Coronary artery (tissue), 2 donors: ENCODE measurements at regions not wholly inside any gene's neighbourhood (a gene's known extent, or its start where the extent isn't known, plus 50 kb on each side); places are given as distances from the start of the nearest gene placed in this dataset.

Source experiments
- DNase-seq: peaks from one replicate; pipeline ENCODE4 v3.0.0-alpha.2; 2017; ENCODE audit warnings: low spot score
- H3K27ac ChIP-seq, 2 donors: fragments of 200-600 bp; sonication (generic); one replicate each; pipeline ENCODE4 v1.5.1; 2016 to 2019
- H3K4me3 ChIP-seq: fragments of 200-600 bp; sonication (generic); 2 replicates; pipeline ENCODE4 v1.5.1; 2016; ENCODE audit warnings: mild to moderate bottlenecking, moderate library complexity
- TF ChIP-seq, protein P1 (sequence below): fragments of 200-600 bp; sonication (generic); IDR thresholded peaks from one replicate; pipeline ENCODE4 v1.5.1; 2019; ENCODE audit warnings: antibody characterized with exemption

DNA sequence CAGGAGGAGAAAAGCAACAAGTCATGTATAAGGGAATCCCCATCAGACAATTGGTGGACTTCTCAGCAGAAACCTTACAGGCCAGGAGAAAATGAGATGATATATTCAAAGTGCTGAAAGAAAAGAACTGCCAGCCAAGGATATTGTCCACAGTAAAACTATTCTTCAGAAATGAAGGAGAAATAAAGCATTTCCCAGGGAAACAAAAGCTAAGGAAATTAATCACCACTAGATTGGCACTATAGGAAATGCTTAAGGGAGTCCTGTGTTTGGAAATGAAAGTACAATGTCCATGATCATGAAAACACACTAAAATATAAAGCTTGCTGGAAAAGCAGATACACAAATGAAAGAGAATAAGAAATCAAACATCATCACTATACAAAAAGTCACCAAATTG is 282.0 kb downstream of the BLID start:
- Histone ChIP-seq H3K4me3 (no peak overlapping the region), H3K27ac (no peak overlapping the region)
- TF ChIP-seq, protein P1, sequence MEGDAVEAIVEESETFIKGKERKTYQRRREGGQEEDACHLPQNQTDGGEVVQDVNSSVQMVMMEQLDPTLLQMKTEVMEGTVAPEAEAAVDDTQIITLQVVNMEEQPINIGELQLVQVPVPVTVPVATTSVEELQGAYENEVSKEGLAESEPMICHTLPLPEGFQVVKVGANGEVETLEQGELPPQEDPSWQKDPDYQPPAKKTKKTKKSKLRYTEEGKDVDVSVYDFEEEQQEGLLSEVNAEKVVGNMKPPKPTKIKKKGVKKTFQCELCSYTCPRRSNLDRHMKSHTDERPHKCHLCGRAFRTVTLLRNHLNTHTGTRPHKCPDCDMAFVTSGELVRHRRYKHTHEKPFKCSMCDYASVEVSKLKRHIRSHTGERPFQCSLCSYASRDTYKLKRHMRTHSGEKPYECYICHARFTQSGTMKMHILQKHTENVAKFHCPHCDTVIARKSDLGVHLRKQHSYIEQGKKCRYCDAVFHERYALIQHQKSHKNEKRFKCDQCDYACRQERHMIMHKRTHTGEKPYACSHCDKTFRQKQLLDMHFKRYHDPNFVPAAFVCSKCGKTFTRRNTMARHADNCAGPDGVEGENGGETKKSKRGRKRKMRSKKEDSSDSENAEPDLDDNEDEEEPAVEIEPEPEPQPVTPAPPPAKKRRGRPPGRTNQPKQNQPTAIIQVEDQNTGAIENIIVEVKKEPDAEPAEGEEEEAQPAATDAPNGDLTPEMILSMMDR: no peak
- no peak for DNase-seq

DNA sequence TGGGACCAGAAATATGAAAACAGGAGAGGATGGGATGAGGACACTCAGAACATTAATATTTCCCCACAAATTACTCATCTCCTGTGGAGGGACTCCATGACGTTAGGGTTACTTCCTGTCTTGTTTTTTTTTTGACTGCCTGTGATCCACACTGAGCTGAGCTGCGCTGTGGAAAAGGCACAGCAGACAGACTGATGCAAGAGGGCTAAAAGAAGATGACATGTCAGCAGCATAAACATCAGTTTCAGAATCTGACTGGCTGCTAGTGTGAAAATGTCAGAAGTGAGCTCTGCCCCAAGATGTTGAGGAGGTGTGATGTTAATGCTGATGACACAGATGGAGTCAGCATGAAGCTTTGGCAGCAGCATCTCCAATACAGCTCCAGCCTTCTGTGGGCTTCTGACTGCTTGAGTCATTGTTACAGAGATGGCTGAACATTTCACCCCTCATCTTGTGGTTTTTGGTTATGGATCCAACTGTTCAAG is 286.8 kb downstream of the BLID start:
- no peak for DNase-seq
- Histone ChIP-seq H3K27ac (peak overlapping the region; percentile 51 to 76), H3K4me3 (no peak overlapping the region)
- TF ChIP-seq, protein P1: no peak

DNA sequence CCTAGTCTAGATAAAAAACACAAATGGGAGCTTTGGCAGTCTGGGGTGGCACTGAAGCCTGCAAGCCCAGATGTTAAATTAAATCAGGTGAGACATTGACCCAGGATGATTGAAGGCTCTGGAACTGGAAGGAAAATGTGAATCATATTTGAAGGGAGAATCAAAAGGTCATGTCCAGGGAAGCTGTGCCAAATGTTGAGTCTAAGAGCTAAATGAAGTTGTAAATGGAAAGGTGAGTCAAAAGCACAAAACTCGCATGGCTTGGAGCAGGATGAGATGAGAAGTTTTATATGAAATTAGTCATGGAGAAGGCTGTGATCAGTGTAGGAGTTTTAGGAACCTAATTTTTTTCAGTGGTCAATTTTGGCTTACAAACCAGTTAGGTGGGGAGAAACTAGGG is 301.1 kb downstream of the BLID start:
- DNase-seq: no peak
- Histone ChIP-seq H3K27ac (no peak overlapping the region), H3K4me3 (no peak overlapping the region)
- TF ChIP-seq, protein P1: no peak

DNA sequence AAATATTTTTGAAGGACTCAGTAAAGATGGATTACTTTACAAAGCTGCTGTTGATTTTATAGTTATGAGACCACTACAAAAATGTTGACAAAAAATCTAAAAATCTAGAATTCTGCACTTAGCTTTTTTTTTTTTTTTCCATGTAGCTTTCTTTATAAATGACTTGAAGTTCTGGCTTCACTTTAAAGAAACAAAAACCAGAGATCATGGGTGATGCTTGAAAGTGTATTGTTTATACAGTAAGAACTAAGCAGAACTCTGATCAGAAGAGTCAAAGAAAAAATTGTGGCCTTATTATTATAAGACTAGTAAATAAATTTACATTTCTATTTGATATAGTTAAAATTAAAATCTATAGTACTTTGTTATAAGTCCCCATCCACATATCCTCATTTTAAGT is 301.7 kb downstream of the BLID start:
- Histone ChIP-seq H3K27ac (no peak overlapping the region), H3K4me3 (no peak overlapping the region)
- DNase-seq: no peak
- TF ChIP-seq, protein P1: no peak

DNA sequence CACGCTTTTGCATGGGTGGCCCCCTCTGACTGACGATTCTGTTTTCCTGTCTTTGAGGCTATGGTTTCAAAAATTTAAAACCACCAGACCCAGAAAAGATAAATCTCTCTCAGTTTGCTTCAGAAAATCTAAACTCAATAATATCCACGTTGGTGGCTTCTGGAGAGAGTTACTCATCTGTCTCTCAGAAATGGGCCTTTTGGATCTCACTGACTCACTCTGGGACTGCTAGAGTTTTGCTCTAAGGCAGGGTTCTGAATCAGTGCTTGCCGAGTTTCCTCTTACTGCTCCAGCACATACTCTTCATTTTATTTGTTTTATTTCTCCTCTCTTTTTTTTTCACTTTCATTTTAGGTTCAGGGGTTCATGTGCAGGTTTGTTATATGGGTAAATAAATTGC is 305.7 kb downstream of the BLID start:
- H3K27ac ChIP-seq: peak overlapping the region in 1 of 2 donors; percentile 43
- TF ChIP-seq, protein P1: no peak
- H3K4me3 ChIP-seq: no peak overlapping the region
- DNase-seq: no peak

DNA sequence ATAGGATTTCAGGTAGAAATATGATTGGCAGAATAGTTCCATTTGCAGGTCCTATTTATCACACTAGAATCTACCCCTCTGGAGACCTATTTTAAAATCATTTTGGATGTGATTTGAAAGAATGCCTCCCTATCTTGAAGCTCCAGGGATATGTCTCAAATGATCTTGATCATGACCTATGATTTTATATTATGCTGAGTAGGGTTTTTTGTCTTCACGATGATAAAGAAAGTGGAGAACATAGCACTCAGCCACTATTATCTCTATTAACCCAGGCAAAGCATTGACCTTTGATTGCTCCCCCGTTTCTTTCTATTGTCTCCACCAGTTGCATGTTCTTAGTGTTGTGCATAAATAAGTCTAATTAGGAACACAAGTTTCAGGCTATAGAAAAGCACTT is 307.9 kb downstream of the BLID start:
- no peak overlapping the region for H3K27ac ChIP-seq
- TF ChIP-seq, protein P1: no peak
- no peak overlapping the region for H3K4me3 ChIP-seq
- no peak for DNase-seq

DNA sequence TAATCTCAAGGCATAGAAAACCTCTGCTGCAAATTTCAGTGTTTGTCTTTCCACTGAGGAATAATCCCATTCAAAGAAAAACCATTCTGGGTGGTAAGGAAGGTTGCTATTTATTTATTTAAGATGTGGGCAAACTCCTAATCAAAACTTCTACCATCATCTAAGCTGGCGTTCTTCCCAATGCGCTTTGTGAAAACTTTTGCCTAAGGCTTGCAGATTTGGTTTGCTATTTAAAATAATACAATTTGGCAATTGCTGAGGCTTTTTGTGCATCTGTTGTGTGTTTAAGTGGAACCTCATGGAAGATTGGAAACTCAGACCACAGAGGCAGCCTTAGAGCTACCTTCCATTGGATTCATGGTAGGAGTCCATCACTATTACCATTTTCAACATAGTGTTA is 309.0 kb downstream of the BLID start:
- TF ChIP-seq, protein P1: no peak
- no peak overlapping the region for H3K27ac ChIP-seq
- H3K4me3 ChIP-seq: no peak overlapping the region
- DNase-seq: no peak
